CD8-positive, alpha-beta memory T cell (primary cell): ENCODE measurements at regions not wholly inside any gene's neighbourhood (a gene's known extent, or its start where the extent isn't known, plus 50 kb on each side); places are given as distances from the start of the nearest gene placed in this dataset.

ENCODE experiments used
- CTCF ChIA-PET: fragments of 350-600 bp; sonication (Branson Sonifier 250); formaldehyde crosslinking; loops from one replicate; lab custom pipeline; 2021; ENCODE audit warnings: antibody characterized with exemption; lab: Charles Lee
- POLR2A ChIA-PET: fragments of 350-600 bp; sonication (Branson Sonifier 250); formaldehyde crosslinking; loops from one replicate; lab custom pipeline; 2021; ENCODE audit warnings: antibody characterized with exemption; lab: Charles Lee
- DNase-seq, 5 donors: peaks; one replicate each; pipeline versions ENCODE4 v3.0.0 to v3.0.0-alpha.2; 2020 to 2022; ENCODE audit warnings: mixed read lengths in 1 of 5
- H3K27ac ChIP-seq: one replicate; pipeline ENCODE4 v1.7.0; 2013; ENCODE audit warnings: low read depth, mild to moderate bottlenecking, low read length, moderate library complexity
- H3K27me3 ChIP-seq: 2 replicates; pipeline ENCODE4 v1.7.0; 2013; ENCODE audit warnings: low read length, mild to moderate bottlenecking; ENCODE audit not compliant: insufficient read depth, poor library complexity, severe bottlenecking
- H3K36me3 ChIP-seq: 2 replicates; pipeline ENCODE4 v1.7.0; 2013; ENCODE audit warnings: mild to moderate bottlenecking, low read length, moderate library complexity; ENCODE audit not compliant: insufficient read depth
- H3K4me1 ChIP-seq: 2 replicates; pipeline ENCODE4 v1.7.0; 2013; ENCODE audit warnings: mild to moderate bottlenecking, low read length, moderate library complexity; ENCODE audit not compliant: insufficient read depth
- H3K4me3 ChIP-seq: 2 replicates; pipeline ENCODE4 v1.7.0; 2013; ENCODE audit warnings: mild to moderate bottlenecking, low read length
- H3K9me3 ChIP-seq: 2 replicates; pipeline ENCODE4 v1.7.0; 2013; ENCODE audit warnings: mild to moderate bottlenecking, low read length
- H3K27ac Mint-ChIP-seq, 8 donors: one replicate each; pipeline ENCODE4 v1.8.0; 2020 to 2021; ENCODE audit warnings: mixed read lengths in 8 of 8, mild to moderate bottlenecking in 6 of 8, inconsistent platforms in 3 of 8, moderate library complexity in 3 of 8
- H3K27me3 Mint-ChIP-seq, 2 donors: one replicate each; pipeline ENCODE4 v1.8.0; 2020 to 2021; ENCODE audit warnings: mixed read lengths in 2 of 2, mild to moderate bottlenecking in 1 of 2, moderate library complexity in 1 of 2
- H3K36me3 Mint-ChIP-seq, 3 donors: one replicate each; pipeline ENCODE4 v1.8.0; 2020 to 2021; ENCODE audit warnings: mixed read lengths in 3 of 3, inconsistent platforms in 1 of 3, mild to moderate bottlenecking in 1 of 3
- H3K4me1 Mint-ChIP-seq, 3 donors: one replicate each; pipeline ENCODE4 v1.8.0; 2020 to 2021; ENCODE audit warnings: mixed read lengths in 3 of 3, inconsistent platforms in 1 of 3, mild to moderate bottlenecking in 1 of 3
- H3K4me3 Mint-ChIP-seq, 7 donors: one replicate each; pipeline ENCODE4 v1.8.0; 2020 to 2021; ENCODE audit warnings: mixed read lengths in 7 of 7, mild to moderate bottlenecking in 6 of 7, moderate library complexity in 4 of 7, inconsistent platforms in 2 of 7
- H3K9me3 Mint-ChIP-seq, 5 donors: one replicate each; pipeline ENCODE4 v1.8.0; 2020 to 2022; ENCODE audit warnings: mixed read lengths in 5 of 5, mild to moderate bottlenecking in 3 of 5, moderate library complexity in 2 of 5, inconsistent platforms in 1 of 5

GRCh38 chr2:106956879-106957278 lies 70.9 kb upstream of the ST6GAL2 start:
- Histone ChIP-seq H3K9me3 (no peaks in the 10 kb centered on the region), H3K4me1 (no peaks in the 10 kb centered on the region), H3K4me3 (no peak overlapping the region), H3K27me3 (no peaks in the 10 kb centered on the region), H3K36me3 (no peaks in the 10 kb centered on the region), H3K27ac (no peak overlapping the region)
- peaks cover 0 to 6% (median 4%) of the 10 kb centered on the region in 5 donors for H3K9me3 Mint-ChIP-seq
- no peaks in the 10 kb centered on the region for H3K4me1 Mint-ChIP-seq
- H3K4me3 Mint-ChIP-seq: no peak overlapping the region
- ChIA-PET CTCF (no interaction called here), POLR2A (no interaction called here)
- H3K36me3 Mint-ChIP-seq: no peaks in the 10 kb centered on the region
- H3K27ac Mint-ChIP-seq: no peak overlapping the region
- no peak for DNase-seq
- no peaks in the 10 kb centered on the region for H3K27me3 Mint-ChIP-seq

GRCh38 chr2:106959975-106960682 lies 74.2 kb upstream of the ST6GAL2 start:
- no peak overlapping the region for H3K4me3 ChIP-seq
- no peak for DNase-seq
- peaks cover 0 to 8% (median 5%) of the 10 kb centered on the region in 5 donors for H3K9me3 Mint-ChIP-seq
- no peaks in the 10 kb centered on the region for H3K9me3 ChIP-seq
- no peaks in the 10 kb centered on the region for H3K36me3 Mint-ChIP-seq
- CTCF ChIA-PET: no interaction called here
- no peaks in the 10 kb centered on the region for H3K36me3 ChIP-seq
- POLR2A ChIA-PET: no interaction called here
- no peak overlapping the region for H3K27ac ChIP-seq
- no peaks in the 10 kb centered on the region for H3K27me3 ChIP-seq
- no peak overlapping the region for H3K27ac Mint-ChIP-seq
- no peaks in the 10 kb centered on the region for H3K4me1 Mint-ChIP-seq
- H3K4me3 Mint-ChIP-seq: peak overlapping the region in 1 of 7 donors; percentile 6
- no peaks in the 10 kb centered on the region for H3K4me1 ChIP-seq
- peaks cover 0 to 1% of the 10 kb centered on the region in 2 donors for H3K27me3 Mint-ChIP-seq

GRCh38 chr2:106960683-106961161 lies 74.8 kb upstream of the ST6GAL2 start:
- ChIA-PET POLR2A (no interaction called here), CTCF (no interaction called here)
- Mint-ChIP-seq H3K36me3 (no peaks in the 10 kb centered on the region), H3K9me3 (peaks cover 0 to 8% (median 5%) of the 10 kb centered on the region in 5 donors), H3K27me3 (peaks cover 0 to 1% of the 10 kb centered on the region in 2 donors), H3K4me1 (no peaks in the 10 kb centered on the region), H3K27ac (no peak overlapping the region), H3K4me3 (peak overlapping the region in 1 of 7 donors; percentile 6)
- no peak for DNase-seq
- Histone ChIP-seq H3K4me3 (no peak overlapping the region), H3K9me3 (no peaks in the 10 kb centered on the region), H3K36me3 (no peaks in the 10 kb centered on the region), H3K4me1 (no peaks in the 10 kb centered on the region), H3K27ac (no peak overlapping the region), H3K27me3 (no peaks in the 10 kb centered on the region)

GRCh38 chr2:106961328-106961727 lies 75.4 kb upstream of the ST6GAL2 start:
- Histone ChIP-seq H3K27me3 (no peaks in the 10 kb centered on the region), H3K9me3 (no peaks in the 10 kb centered on the region), H3K27ac (no peak overlapping the region), H3K36me3 (no peaks in the 10 kb centered on the region), H3K4me3 (no peak overlapping the region), H3K4me1 (no peaks in the 10 kb centered on the region)
- POLR2A ChIA-PET: no interaction called here
- H3K36me3 Mint-ChIP-seq: no peaks in the 10 kb centered on the region
- no peak overlapping the region for H3K27ac Mint-ChIP-seq
- no peaks in the 10 kb centered on the region for H3K4me1 Mint-ChIP-seq
- DNase-seq: no peak
- H3K27me3 Mint-ChIP-seq: peaks cover 0 to 1% of the 10 kb centered on the region in 2 donors
- CTCF ChIA-PET: no interaction called here
- H3K4me3 Mint-ChIP-seq: no peak overlapping the region
- peaks cover 0 to 8% (median 5%) of the 10 kb centered on the region in 5 donors for H3K9me3 Mint-ChIP-seq

GRCh38 chr2:106963156-106963555 lies 77.2 kb upstream of the ST6GAL2 start:
- ChIA-PET CTCF (no interaction called here), POLR2A (no interaction called here)
- Histone ChIP-seq H3K27me3 (no peaks in the 10 kb centered on the region), H3K36me3 (no peaks in the 10 kb centered on the region), H3K27ac (no peak overlapping the region), H3K4me1 (no peaks in the 10 kb centered on the region), H3K9me3 (no peaks in the 10 kb centered on the region), H3K4me3 (no peak overlapping the region)
- H3K36me3 Mint-ChIP-seq: no peaks in the 10 kb centered on the region
- H3K9me3 Mint-ChIP-seq: peaks cover 0 to 5% (median 3%) of the 10 kb centered on the region in 5 donors
- H3K27ac Mint-ChIP-seq: no peak overlapping the region
- H3K4me3 Mint-ChIP-seq: no peak overlapping the region
- DNase-seq: no peak
- H3K27me3 Mint-ChIP-seq: peaks cover 0 to 1% of the 10 kb centered on the region in 2 donors
- H3K4me1 Mint-ChIP-seq: no peaks in the 10 kb centered on the region

GRCh38 chr2:106963893-106964292 lies 77.9 kb upstream of the ST6GAL2 start:
- H3K27ac ChIP-seq: no peak overlapping the region
- no peak for DNase-seq
- no peak overlapping the region for H3K27ac Mint-ChIP-seq
- H3K9me3 Mint-ChIP-seq: peaks cover 0 to 6% (median 4%) of the 10 kb centered on the region in 5 donors
- ChIA-PET POLR2A (no interaction called here), CTCF (no interaction called here)
- H3K36me3 ChIP-seq: no peaks in the 10 kb centered on the region
- H3K9me3 ChIP-seq: no peaks in the 10 kb centered on the region
- H3K4me1 Mint-ChIP-seq: no peaks in the 10 kb centered on the region
- H3K27me3 Mint-ChIP-seq: peaks cover 0 to 1% of the 10 kb centered on the region in 2 donors
- no peak overlapping the region for H3K4me3 Mint-ChIP-seq
- H3K4me1 ChIP-seq: no peaks in the 10 kb centered on the region
- H3K27me3 ChIP-seq: no peaks in the 10 kb centered on the region
- H3K4me3 ChIP-seq: no peak overlapping the region
- H3K36me3 Mint-ChIP-seq: no peaks in the 10 kb centered on the region

- Mint-ChIP-seq H3K27me3 (peaks cover 0 to 1% of the 10 kb centered on the region in 2 donors), H3K36me3 (no peaks in the 10 kb centered on the region), H3K27ac (no peak overlapping the region), H3K4me1 (no peaks in the 10 kb centered on the region), H3K4me3 (no peak overlapping the region), H3K9me3 (peaks cover 0 to 8% (median 4%) of the 10 kb centered on the region in 5 donors)
- Histone ChIP-seq H3K36me3 (no peaks in the 10 kb centered on the region), H3K4me1 (no peaks in the 10 kb centered on the region), H3K4me3 (no peak overlapping the region), H3K27me3 (no peaks in the 10 kb centered on the region), H3K9me3 (no peaks in the 10 kb centered on the region), H3K27ac (no peak overlapping the region)
- ChIA-PET CTCF (no interaction called here), POLR2A (no interaction called here)
- DNase-seq: no peak
Measured at GRCh38 chr2:106965611-106966010, 79.6 kb upstream of the ST6GAL2 start.

- Histone ChIP-seq H3K9me3 (no peaks in the 10 kb centered on the region), H3K27me3 (no peaks in the 10 kb centered on the region), H3K4me3 (no peak overlapping the region), H3K36me3 (no peaks in the 10 kb centered on the region), H3K27ac (no peak overlapping the region), H3K4me1 (no peaks in the 10 kb centered on the region)
- Mint-ChIP-seq H3K27ac (no peak overlapping the region), H3K27me3 (peaks cover 0 to 1% of the 10 kb centered on the region in 2 donors), H3K4me3 (no peak overlapping the region), H3K36me3 (no peaks in the 10 kb centered on the region), H3K9me3 (peaks cover 0 to 4% (median 2%) of the 10 kb centered on the region in 5 donors), H3K4me1 (no peaks in the 10 kb centered on the region)
- DNase-seq: no peak
- POLR2A ChIA-PET: no interaction called here
- CTCF ChIA-PET: no interaction called here
Measured at GRCh38 chr2:106969777-106970176, 83.8 kb upstream of the ST6GAL2 start.
